Mucosa of descending colon (tissue), 3 donors: ENCODE measurements at regions not wholly inside any gene's neighbourhood (a gene's known extent, or its start where the extent isn't known, plus 50 kb on each side); places are given as distances from the start of the nearest gene placed in this dataset.

Source experiments
- ATAC-seq: fragments of 200-7000 bp; cut with Tn5 transposase; one replicate; pipeline ENCODE4 v1.9.1; 2020; ENCODE audit warnings: mild to moderate bottlenecking, moderate library complexity
- DNase-seq, 3 donors: peaks; one replicate each; pipeline ENCODE4 v3.0.0-alpha.2; 2020
- H3K36me3 ChIP-seq: fragments of 200-600 bp; one replicate; pipeline ENCODE4 v1.8.0; 2021; ENCODE audit warnings: low read depth, mild to moderate bottlenecking
- H3K4me1 ChIP-seq: fragments of 200-600 bp; one replicate; pipeline ENCODE4 v1.8.0; 2021; ENCODE audit warnings: low read depth, mild to moderate bottlenecking
- H3K4me3 ChIP-seq: fragments of 200-600 bp; one replicate; pipeline ENCODE4 v1.8.0; 2021; ENCODE audit warnings: mild to moderate bottlenecking
- H3K9me3 ChIP-seq: fragments of 200-600 bp; one replicate; pipeline ENCODE4 v1.8.0; 2021; ENCODE audit warnings: mild to moderate bottlenecking
- intact Hi-C, 2 donors: fragments of 100-400 bp; cut with DNase I in 1 of 2; cut with micrococcal nuclease in 1 of 2; formaldehyde crosslinking; loops; one replicate each; pipeline versions ENCODE4 v1.11.0 to v1.11.1; 2022; cut with DNase I, micrococcal nuclease
- TF ChIP-seq, protein P1 (sequence below): fragments of 200-600 bp; IDR thresholded peaks from one replicate; pipeline ENCODE4 v1.8.0; 2022; ENCODE audit warnings: antibody characterized with exemption, mild to moderate bottlenecking
- donor health status: DM: no; HTN: no; CAD: no; lungs with moderate emphysema.
- donor health status: DM: no; HTN: no; CAD: no.
- donor health status: DM: no; HTN: yes; CAD: no.

DNA sequence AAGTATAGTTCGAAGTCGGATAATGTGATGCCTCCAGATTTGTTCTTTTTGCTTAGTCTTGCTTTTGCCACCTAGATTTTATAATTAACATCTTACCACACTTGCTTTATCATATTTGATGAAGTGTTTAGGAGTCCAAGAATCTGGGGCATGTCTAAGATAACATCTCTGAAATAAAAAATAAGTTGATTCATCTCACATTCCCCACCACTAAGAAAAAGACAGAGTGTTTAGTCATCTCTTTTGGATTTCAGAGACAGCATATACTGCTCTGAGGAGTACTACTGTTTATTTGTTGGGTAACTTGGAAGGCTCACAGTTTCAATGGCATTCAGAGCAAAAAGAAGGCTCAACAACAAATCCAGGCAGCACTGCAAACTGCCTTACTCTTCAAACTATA is 324.2 kb upstream of the ATP11B start:
- TF ChIP-seq, protein P1, sequence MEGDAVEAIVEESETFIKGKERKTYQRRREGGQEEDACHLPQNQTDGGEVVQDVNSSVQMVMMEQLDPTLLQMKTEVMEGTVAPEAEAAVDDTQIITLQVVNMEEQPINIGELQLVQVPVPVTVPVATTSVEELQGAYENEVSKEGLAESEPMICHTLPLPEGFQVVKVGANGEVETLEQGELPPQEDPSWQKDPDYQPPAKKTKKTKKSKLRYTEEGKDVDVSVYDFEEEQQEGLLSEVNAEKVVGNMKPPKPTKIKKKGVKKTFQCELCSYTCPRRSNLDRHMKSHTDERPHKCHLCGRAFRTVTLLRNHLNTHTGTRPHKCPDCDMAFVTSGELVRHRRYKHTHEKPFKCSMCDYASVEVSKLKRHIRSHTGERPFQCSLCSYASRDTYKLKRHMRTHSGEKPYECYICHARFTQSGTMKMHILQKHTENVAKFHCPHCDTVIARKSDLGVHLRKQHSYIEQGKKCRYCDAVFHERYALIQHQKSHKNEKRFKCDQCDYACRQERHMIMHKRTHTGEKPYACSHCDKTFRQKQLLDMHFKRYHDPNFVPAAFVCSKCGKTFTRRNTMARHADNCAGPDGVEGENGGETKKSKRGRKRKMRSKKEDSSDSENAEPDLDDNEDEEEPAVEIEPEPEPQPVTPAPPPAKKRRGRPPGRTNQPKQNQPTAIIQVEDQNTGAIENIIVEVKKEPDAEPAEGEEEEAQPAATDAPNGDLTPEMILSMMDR, result no peak
- DNase-seq (no peak), ATAC-seq (no peak)
- no peaks in the 10 kb centered on the region for H3K36me3 ChIP-seq
- no peaks in the 10 kb centered on the region for H3K4me1 ChIP-seq
- H3K9me3 ChIP-seq, result no peaks in the 10 kb centered on the region
- intact Hi-C loops, result no loop called here
- no peak overlapping the region for H3K4me3 ChIP-seq

DNA sequence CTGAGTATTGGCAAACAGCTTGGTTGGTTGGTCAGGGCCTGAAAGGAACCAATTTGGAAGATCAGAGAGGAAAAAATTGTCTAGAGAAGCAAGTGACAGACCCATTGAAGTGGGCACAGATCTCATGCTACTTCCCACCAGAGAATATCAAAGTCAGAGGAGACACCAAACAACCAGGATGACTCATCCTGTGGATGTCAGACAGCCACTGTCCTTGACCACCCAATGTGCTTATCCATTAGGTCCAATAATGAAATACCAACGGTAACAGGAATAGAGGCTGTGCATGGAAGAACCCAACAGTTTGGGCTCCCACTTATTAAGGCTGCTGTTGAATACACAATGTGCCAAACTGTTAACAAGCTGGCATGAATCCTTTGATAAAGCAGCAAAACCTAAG is 323.1 kb upstream of the ATP11B start:
- Histone ChIP-seq H3K4me1 (no peaks in the 10 kb centered on the region), H3K9me3 (no peaks in the 10 kb centered on the region), H3K4me3 (no peak overlapping the region), H3K36me3 (no peaks in the 10 kb centered on the region)
- TF ChIP-seq, protein P1, result no peak
- intact Hi-C loops, result no loop called here
- no peak for ATAC-seq
- no peak for DNase-seq

- Histone ChIP-seq H3K9me3 (no peaks in the 10 kb centered on the region), H3K36me3 (no peaks in the 10 kb centered on the region), H3K4me3 (no peak overlapping the region), H3K4me1 (no peaks in the 10 kb centered on the region)
- DNase-seq (no peak), ATAC-seq (no peak)
- intact Hi-C loops, result no loop called here
- TF ChIP-seq, protein P1, result no peak
These were observed 320.1 kb upstream of the ATP11B start for GRCh38 chr3:182473191-182473710.

GRCh38 chr3:182478369-182478768 is 314.9 kb upstream of the ATP11B start:
- intact Hi-C loops, result no loop called here
- Histone ChIP-seq H3K4me1 (no peaks in the 10 kb centered on the region), H3K4me3 (no peak overlapping the region), H3K9me3 (no peaks in the 10 kb centered on the region), H3K36me3 (no peaks in the 10 kb centered on the region)
- TF ChIP-seq, protein P1, result no peak
- no peak for DNase-seq
- no peak for ATAC-seq

GRCh38 chr3:182479419-182480336 is 313.6 kb upstream of the ATP11B start:
- Histone ChIP-seq H3K36me3 (no peaks in the 10 kb centered on the region), H3K9me3 (no peaks in the 10 kb centered on the region), H3K4me3 (no peak overlapping the region), H3K4me1 (no peaks in the 10 kb centered on the region)
- TF ChIP-seq, protein P1, result no peak
- DNase-seq (no peak), ATAC-seq (no peak)
- intact Hi-C loops, result no loop called here
